AG09309 (cell line): ENCODE measurements at regions not wholly inside any gene's neighbourhood (a gene's known extent, or its start where the extent isn't known, plus 50 kb on each side); places are given as distances from the start of the nearest gene placed in this dataset.

Experiments used
- DNase-seq: peaks from one replicate; pipeline ENCODE4 v3.0.0-alpha.2; 2010; ENCODE audit warnings: low read depth
- H3K4me3 ChIP-seq: 2 replicates; pipeline ENCODE4 v1.5.1; 2011; ENCODE audit warnings: mild to moderate bottlenecking, low read depth, low read length, moderate library complexity; ENCODE audit not compliant: control insufficient read depth
- CTCF ChIP-seq: IDR thresholded peaks from 2 replicates; pipeline ENCODE4 v1.5.1; 2011; ENCODE audit warnings: mild to moderate bottlenecking, low read depth, low read length, inconsistent platforms; ENCODE audit not compliant: insufficient read depth, control insufficient read depth; ENCODE audit errors: missing control alignments

- DNase-seq = no peak
These were observed 331.3 kb downstream of the MN1 start for GRCh38 chr22:27470169-27470772.

GRCh38 chr22:27472975-27473374, 328.6 kb downstream of the MN1 start:
- DNase-seq = no peak
- no peak for TF ChIP-seq CTCF
- no peak overlapping the region for H3K4me3 ChIP-seq

More at GRCh38 chr22:27470169-27470772, 331.3 kb downstream of the MN1 start:
- no peak overlapping the region for H3K4me3 ChIP-seq
- TF ChIP-seq CTCF = no peak

GRCh38 chr22:27473533-27473932, 328.0 kb downstream of the MN1 start:
- no peak for DNase-seq
- TF ChIP-seq CTCF = no peak
- no peak overlapping the region for H3K4me3 ChIP-seq

GRCh38 chr22:27474112-27474571, 327.4 kb downstream of the MN1 start:
- no peak overlapping the region for H3K4me3 ChIP-seq
- no peak for DNase-seq
- TF ChIP-seq CTCF = no peak

GRCh38 chr22:27474711-27475547, 326.6 kb downstream of the MN1 start:
- no peak overlapping the region for H3K4me3 ChIP-seq
- peak; percentile 43 for DNase-seq
- no peak for TF ChIP-seq CTCF

GRCh38 chr22:27475548-27475897, 326.0 kb downstream of the MN1 start:
- TF ChIP-seq CTCF = no peak
- DNase-seq = no peak
- no peak overlapping the region for H3K4me3 ChIP-seq

GRCh38 chr22:27476318-27476717, 325.2 kb downstream of the MN1 start:
- TF ChIP-seq CTCF = no peak
- no peak overlapping the region for H3K4me3 ChIP-seq
- DNase-seq = no peak
